ENCODE measurements at regions not wholly inside any gene's neighbourhood (a gene's known extent, or its start where the extent isn't known, plus 50 kb on each side); places are given as distances from the start of the nearest gene placed in this dataset.
"Not testable (repeated sequence)": the region's sequence is repeated elsewhere in the genome, so short reads cannot be mapped to it uniquely, and the experiment has no call there.

- no peak for DNase-seq
Observed at GRCh38 chr7:113030489-113030888, 56.1 kb downstream of the GPR85 start.

DNA sequence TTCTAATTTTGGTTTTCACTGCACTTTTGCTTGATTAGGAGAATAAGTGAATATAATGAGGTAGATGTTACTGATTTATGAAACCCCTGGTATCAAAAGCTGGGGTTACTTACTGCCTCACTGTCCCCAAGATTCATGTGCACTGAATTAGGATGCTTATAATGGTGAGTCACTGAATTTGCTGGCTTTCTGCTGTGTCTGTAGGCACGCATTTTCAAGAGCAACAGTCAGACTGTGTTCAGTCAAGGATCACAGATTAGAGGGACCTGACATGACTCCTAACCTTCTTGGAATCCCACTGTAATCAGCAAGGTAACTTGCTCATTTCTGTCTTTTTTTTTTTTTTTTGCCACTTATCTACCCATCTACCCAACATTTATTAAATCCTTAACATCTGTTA is 59.7 kb downstream of the GPR85 start:
- DNase-seq: no peak

DNA sequence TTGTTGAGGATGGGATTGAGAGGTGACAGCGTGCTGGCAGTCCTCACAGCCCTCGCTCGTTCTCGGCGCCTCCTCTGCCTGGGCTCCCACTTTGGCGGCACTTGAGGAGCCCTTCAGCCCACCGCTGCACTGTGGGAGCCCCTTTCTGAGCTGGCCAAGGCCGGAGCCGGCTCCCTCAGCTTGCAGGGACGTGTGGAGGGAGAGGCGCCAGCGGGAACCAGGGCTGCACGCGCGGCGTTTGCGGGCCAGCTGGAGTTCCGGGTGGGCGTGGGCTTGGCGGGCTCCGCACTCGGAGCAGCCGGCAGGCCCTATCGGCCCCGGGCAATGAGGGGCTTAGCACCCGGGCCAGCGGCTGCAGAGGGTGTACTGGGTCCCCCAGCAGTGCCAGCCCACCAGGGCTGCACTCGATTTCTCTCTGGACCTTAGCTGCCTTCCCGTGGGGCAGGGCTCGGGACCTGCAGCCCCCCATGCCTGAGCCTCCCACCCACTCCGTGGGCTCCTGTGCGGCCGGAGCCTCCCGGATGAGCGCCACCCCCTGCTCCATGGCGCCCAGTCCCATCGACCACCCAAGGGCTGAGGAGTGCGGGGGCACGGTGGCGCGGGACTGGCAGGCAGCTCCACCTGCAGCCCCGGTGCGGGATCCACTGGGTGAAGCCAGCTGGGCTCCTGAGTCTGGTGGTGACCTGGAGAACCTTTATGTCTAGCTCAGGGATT is 69.3 kb downstream of the GPR85 start:
- not testable (repeated sequence) for DNase-seq

- DNase-seq: no peak
Observed at GRCh38 chr7:113015034-113015645, 71.5 kb downstream of the GPR85 start.

GRCh38 chr7:113013761-113014449 is 72.7 kb downstream of the GPR85 start:
- no peak for DNase-seq

DNA sequence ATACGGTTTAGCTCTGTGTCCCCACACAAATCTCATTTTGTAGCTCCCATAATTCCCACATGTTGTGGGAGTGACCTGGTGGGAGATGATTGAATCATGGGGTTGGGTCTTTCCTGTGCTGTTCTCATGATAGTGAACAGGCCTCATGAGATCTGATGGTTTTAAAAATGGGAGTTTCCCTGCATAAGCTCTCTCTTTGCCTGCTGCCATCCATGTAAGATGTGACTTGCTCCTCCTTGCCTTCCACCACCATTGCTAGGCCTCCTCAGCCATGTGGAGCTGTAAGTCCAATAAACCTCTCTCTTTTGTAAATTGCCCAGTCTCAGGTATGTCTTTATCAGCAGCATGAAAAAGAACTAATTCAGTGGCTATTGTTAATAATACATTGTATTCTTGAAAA is 73.8 kb downstream of the GPR85 start:
- DNase-seq: not testable (repeated sequence)

- no peak for DNase-seq
Observed at GRCh38 chr7:113010377-113010776, 76.2 kb downstream of the GPR85 start.

DNA sequence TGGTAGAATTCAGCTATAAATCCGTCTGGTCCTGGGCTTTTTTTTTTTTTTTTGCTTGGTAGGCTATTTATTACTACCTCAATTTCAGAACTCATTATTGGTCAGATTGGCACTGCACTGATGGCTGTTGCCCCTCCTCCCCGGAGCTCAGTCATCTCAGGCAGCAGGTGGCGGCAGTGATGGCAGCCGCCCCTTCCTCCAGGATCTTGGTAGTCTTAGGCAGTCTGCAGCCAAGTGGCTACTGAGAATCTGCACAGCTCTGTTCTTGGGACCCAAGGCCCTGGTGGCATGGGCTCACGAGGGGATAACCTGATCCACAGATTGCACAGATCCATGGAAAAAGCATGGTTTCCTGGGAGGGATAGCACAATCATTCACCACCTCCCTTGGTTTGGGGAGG is 77.9 kb downstream of the GPR85 start:
- no peak for DNase-seq

DNA sequence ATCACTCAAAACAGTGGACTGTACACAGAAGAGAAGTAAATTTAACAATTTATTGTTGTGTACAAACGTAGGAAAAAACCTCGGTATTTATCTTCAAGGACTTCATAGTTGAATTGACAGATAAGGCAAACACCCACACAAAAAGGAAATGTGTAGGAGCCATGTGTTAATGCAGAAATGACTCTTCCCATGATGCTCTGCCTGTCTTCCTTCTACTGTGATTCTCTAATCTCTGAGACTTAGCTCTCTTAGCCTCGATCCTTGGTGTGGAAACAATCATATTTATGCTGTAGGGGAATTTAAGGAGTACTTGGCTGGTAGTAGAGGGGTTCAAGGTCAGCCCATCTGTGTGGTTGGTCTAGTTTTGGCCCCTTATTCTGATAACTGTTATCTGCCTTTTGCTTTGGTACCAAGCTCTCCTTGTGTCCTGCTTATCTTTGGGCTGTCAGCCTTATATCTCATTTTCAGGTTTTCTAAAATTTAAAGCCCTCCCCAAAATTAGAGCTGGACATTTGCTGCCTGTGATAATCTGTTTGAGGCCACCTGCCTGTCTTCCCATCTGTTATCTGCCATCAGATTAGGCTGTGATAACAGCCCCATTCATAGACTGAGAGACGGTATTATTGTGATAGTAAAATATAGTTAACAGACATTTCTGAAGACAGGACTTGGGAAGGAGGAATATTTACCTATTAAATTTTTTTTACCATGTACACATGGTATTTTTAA is 81.7 kb downstream of the GPR85 start:
- no peak for DNase-seq

DNA sequence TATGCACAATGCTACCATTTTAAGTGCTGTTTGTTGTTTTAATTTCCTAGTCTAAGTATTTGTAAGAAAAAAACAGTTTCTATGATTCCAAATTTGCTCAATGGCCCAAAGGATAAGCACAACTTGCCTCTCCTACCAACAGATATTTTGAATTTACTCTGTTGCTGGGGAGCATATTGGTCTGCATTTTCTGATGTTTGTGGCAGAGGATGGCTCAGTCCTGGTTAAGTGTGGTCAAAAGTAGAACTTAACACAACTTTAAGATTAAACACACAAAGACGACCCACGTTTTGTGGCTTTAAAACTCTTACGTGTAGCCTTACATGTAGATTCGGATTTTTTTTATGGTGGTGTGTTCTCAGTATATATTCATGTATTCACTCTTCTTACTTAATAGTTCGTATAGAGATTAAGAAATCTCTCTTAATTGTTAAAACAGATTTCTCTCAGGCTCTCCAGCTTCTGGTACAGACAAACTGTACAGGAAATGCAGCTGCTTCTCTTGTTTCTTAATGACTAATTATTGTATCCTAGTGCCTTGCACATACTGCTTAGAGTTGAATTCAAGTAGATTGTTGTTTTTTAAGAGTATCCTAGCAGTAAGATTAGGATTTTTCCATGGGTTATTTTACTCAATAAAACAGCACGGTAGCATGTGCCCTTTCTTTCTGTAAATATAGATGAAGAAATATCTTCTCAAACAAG is 86.2 kb downstream of the GPR85 start:
- DNase-seq: no peak

DNA sequence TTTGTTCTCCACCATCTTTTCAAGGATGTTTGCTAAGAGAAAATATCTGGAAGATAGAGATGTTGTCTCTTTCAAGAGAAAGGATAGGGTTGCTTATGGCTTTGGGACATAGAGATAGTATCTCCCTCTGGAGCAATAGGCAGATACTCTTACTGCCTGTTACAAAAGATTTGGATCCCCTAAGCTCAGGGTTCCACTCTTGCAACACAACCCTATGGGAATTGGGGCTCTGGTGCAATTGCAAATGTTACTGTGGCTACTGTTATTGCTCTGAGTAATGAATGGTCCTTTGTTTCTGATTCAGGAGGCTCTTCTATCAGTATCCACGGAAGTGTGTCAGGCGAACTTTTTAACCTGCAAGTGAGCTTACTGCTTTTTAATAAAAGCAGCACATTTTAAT is 88.8 kb downstream of the GPR85 start:
- DNase-seq: no peak

DNA sequence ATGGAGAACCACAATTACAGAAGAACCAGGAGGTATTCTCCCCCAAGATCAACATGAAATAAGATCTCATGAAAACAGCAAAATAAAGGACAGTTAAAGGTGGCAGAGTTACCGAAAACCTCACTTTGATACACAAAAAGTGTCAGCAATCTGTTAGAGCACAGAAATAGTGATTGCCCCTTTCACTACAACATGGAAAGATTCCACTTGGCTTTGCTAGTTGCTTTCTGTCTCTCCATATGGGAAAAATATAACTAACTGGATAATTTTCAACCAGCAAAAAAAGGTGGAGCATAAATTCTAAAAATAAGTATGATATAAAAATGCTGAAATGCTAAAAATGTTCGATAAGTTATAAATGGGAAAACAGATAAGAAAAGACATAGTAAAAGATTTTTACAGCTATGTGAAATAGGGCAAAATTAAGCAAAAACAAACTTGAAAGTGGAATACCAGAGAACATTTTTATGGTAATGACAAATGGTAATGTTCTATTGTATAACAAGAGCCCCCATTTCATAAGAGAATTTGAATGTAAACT is 90.2 kb downstream of the GPR85 start:
- no peak for DNase-seq

GRCh38 chr7:112995059-112995824 is 91.4 kb downstream of the GPR85 start:
- no peak for DNase-seq

- no peak for DNase-seq
Observed at GRCh38 chr7:112994656-112995055, 92.0 kb downstream of the GPR85 start.

- DNase-seq: no peak
Observed at GRCh38 chr7:112990624-112991023, 96.0 kb downstream of the GPR85 start.

DNA sequence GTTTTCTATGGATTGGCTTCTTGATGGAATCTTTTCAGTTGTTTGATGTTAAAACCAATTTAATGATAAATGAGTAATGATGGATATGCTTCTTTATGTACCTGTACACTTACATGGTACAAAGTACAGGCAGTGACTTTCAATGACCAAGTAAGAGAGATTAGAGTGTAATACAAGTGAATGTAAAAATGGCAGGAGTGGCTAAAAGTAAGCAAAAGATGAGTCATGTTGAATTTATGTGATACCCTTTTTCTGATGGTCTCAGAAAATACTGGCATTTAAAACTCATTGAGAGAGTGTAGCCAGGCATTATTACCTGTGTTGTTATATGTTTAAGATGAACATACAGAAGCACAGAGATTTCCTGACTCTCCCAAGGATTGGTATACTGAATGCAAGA is 97.1 kb downstream of the GPR85 start:
- DNase-seq: no peak

- DNase-seq: no peak
Observed at GRCh38 chr7:112987171-112987570, 99.5 kb downstream of the GPR85 start.

DNA sequence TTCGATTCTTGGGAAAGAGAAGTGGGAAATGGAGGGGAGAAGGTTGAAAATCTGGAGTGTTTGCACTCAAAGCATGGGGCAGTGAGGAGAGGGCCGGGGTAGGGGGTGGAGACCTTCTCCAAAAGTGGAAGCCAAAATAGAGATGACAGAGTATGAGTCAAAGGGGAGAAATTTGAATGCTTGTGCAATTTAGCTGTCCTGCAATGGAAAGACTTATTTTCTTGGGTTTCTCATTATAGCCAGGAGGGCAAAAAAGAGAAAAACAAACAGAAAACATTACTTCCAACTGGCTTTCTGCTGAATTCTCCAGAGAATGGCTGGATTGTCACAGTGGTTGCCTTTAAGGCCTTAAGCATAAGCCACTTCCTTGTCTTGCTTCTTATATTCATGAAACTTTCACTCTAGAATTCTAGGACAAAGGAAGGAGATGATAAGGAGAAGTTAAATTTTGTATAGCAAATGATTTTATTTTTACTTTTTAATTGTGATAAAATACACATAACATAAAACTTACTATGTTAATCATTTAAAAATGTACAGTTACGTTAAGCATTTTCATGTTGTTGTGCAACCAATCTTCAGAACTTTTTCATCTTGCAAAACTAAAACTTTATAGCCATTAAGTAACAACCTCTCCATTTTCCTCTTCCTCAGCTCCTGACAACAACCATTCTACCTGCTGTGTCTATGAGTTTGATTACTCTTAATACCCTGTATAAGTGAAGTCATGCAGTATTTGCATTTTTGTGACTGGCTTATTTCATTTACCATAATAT is 100.2 kb downstream of the GPR85 start:
- DNase-seq: no peak

GRCh38 chr7:112985377-112985987 is 101.1 kb downstream of the GPR85 start:
- DNase-seq: no peak

GRCh38 chr7:112982441-112983063 is 104.1 kb downstream of the GPR85 start:
- no peak for DNase-seq
